Testis (tissue), 2 donors: ENCODE measurements at regions not wholly inside any gene's neighbourhood (a gene's known extent, or its start where the extent isn't known, plus 50 kb on each side); places are given as distances from the start of the nearest gene placed in this dataset.

Source experiments
- CTCF ChIP-seq, 3 experiments: fragments of 450-650 bp in 2 of 3; fragments of 200-600 bp in 1 of 3; sonication (generic) in 1 of 3; IDR thresholded peaks; one replicate each; pipeline ENCODE4 v1.5.1; 2016 to 2019; ENCODE audit warnings: antibody characterized with exemption in 3 of 3, mild to moderate bottlenecking in 2 of 3, moderate library complexity in 1 of 3
- POLR2A ChIP-seq: fragments of 450-650 bp; IDR thresholded peaks from one replicate; pipeline ENCODE4 v1.6.1; 2017; ENCODE audit warnings: antibody characterized with exemption, mild to moderate bottlenecking, moderate library complexity

DNA sequence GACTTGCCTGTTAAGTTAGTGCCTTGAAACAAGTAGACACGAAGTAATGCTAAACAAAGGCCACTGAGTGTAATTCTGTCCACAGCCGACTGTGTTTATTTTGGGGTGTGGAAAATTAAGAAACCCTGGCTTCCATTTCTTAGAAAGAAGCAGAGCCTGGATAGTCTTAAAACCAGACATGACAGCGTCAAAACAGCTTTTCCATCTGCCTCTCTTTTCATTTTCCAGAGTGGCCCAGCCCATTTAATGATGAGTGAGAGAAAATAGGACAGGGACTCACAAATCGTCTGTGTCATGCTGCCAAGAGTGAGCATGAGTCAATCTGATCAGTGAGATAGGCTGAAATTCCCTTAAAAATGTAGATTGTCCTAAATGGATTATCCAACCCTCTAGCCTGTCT, 485.9 kb downstream of the JRKL start:
- TF ChIP-seq CTCF (IDR thresholded peaks at IDR 0.05): no peak
- no peak for TF ChIP-seq POLR2A
